ENCODE measurements at regions not wholly inside any gene's neighbourhood (a gene's known extent, or its start where the extent isn't known, plus 50 kb on each side); places are given as distances from the start of the nearest gene placed in this dataset.

GRCh38 chr6:153790876-153791473, 248.1 kb upstream of the OPRM1 start:
- H3K27me3 ChIP-seq, result no peaks in the 10 kb centered on the region
- no peaks in the 10 kb centered on the region for H3K9me3 ChIP-seq
- TF ChIP-seq POLR2AphosphoS5 (IDR thresholded peaks at IDR 0.05) (peak in 3 of 4 donors; percentile 19 to 56 (median 34)), CTCF (IDR thresholded peaks at IDR 0.05) (no peak)
- no peak for DNase-seq
- 69 to 78% methylated on average over 1 of the region's 1 CpG for WGBS, 2 donors
- H3K4me3 ChIP-seq, result no peak overlapping the region
- no peaks in the 10 kb centered on the region for H3K36me3 ChIP-seq
- H3K27ac ChIP-seq, result no peak overlapping the region
- H3K4me1 ChIP-seq, result peaks cover 0 to 3% (median 0%) of the 10 kb centered on the region in 4 donors
- intact Hi-C loops (cut with DNase I), result no loop called here

DNA sequence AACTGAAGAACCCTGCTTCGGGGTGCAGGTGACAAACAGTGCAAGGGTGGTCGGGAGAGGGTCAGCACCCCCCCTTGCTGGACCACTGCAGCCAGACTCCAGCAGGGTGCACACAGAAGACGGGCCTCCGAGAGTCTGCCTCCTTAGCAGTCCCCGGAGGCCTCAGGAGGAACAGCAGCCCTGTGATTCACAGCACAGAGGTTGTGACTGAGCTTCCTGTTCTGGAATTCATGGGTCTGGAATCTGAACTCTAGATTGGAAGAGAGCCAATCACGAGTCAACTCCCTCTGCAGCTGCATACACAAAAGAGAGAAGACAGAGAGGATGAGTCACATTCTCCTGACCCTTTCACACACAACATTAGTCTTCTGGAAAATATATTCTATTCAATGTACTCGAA, 249.0 kb upstream of the OPRM1 start:
- peaks cover 0 to 3% (median 0%) of the 10 kb centered on the region in 4 donors for H3K4me1 ChIP-seq
- no peak for DNase-seq
- H3K4me3 ChIP-seq, result no peak overlapping the region
- no peak for TF ChIP-seq POLR2AphosphoS5 (IDR thresholded peaks at IDR 0.05)
- TF ChIP-seq EP300 (IDR thresholded peaks at IDR 0.05), result no peak
- TF ChIP-seq POLR2A (IDR thresholded peaks at IDR 0.05), result no peak
- no peak for TF ChIP-seq CTCF (IDR thresholded peaks at IDR 0.05)
- H3K27me3 ChIP-seq, result no peaks in the 10 kb centered on the region
- WGBS, 2 donors, result 73 to 80% methylated on average over 7 of the region's 7 CpGs
- no peaks in the 10 kb centered on the region for H3K36me3 ChIP-seq
- H3K9me3 ChIP-seq, result no peaks in the 10 kb centered on the region
- H3K27ac ChIP-seq, result no peak overlapping the region
- intact Hi-C loops (cut with DNase I), result no loop called here

DNA sequence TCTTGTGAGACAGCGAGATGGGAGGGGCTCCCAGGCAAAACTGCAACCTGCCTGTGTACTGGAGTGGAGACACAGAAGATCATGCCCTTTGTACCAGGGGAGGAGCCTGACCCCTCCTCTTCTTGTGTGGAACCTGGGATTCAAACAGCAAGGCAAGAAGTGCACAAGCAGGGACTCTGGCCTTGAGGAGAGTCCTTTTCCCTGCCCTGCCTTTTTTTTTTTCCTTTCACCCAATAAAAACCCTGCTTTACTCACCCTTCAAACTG, 251.8 kb upstream of the OPRM1 start:
- TF ChIP-seq CTCF (IDR thresholded peaks at IDR 0.05) (no peak), EP300 (IDR thresholded peaks at IDR 0.05) (no peak), POLR2AphosphoS5 (IDR thresholded peaks at IDR 0.05) (no peak), POLR2A (IDR thresholded peaks at IDR 0.05) (no peak)
- intact Hi-C loops (cut with DNase I), result no loop called here
- H3K9me3 ChIP-seq, result no peaks in the 10 kb centered on the region
- H3K27me3 ChIP-seq, result no peaks in the 10 kb centered on the region
- no peaks in the 10 kb centered on the region for H3K36me3 ChIP-seq
- no peak overlapping the region for H3K27ac ChIP-seq
- 2 to 20% methylated on average over 1 of the region's 1 CpG for WGBS, 2 donors
- H3K4me1 ChIP-seq, result peaks cover 0 to 3% (median 0%) of the 10 kb centered on the region in 4 donors
- H3K4me3 ChIP-seq, result no peak overlapping the region
- no peak for DNase-seq

DNA sequence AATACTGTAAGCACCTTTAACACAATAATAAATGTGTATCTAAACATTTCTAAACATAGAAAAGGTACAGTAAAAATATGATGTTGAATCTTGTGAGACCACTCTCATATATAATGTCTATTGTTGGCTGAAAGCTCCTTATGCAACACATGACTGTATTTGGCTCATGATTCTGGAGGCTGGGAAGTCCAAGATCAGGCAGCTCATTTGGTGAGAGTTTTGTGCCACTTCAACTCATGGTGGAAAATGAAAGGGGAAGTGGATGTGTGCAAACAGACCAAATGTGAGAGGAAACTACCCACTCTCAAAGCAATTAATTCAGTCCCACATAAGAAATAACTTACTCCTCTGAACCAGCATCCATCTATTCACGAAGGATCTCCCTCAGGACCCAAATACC, 257.7 kb upstream of the OPRM1 start:
- H3K27me3 ChIP-seq, result no peaks in the 10 kb centered on the region
- TF ChIP-seq EP300 (IDR thresholded peaks at IDR 0.05) (no peak), CTCF (IDR thresholded peaks at IDR 0.05) (no peak), POLR2A (IDR thresholded peaks at IDR 0.05) (no peak), POLR2AphosphoS5 (IDR thresholded peaks at IDR 0.05) (no peak)
- no peak overlapping the region for H3K27ac ChIP-seq
- no peak overlapping the region for H3K4me3 ChIP-seq
- no peaks in the 10 kb centered on the region for H3K36me3 ChIP-seq
- no peaks in the 10 kb centered on the region for H3K4me1 ChIP-seq
- no peak for DNase-seq
- WGBS, 2 donors, result 74 to 93% methylated on average over 1 of the region's 1 CpG
- intact Hi-C loops (cut with DNase I), result no loop called here
- no peaks in the 10 kb centered on the region for H3K9me3 ChIP-seq

DNA sequence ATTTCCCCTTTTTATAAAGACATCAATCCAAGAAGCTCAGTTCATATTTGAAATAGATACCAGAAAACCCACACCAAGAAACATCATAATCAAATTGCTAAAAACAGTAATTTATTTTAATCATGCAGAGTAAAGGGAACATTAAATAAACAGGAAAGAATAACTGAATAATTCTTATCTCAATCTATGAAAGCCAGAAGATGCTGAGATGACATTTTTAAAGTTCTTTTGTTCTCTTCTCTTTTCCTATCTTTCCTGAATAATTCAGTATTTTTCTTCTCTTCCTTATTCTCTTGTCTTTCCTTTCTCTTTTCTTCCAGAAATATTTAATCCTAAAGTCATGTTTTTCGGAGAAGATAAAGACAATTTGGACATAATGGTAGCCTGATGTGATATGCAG, 259.0 kb upstream of the OPRM1 start:
- Histone ChIP-seq H3K9me3 (no peaks in the 10 kb centered on the region), H3K27me3 (no peaks in the 10 kb centered on the region), H3K36me3 (no peaks in the 10 kb centered on the region), H3K4me1 (no peaks in the 10 kb centered on the region), H3K27ac (no peak overlapping the region), H3K4me3 (no peak overlapping the region)
- DNase-seq, result no peak
- intact Hi-C loops (cut with DNase I), result no loop called here
- no peak for TF ChIP-seq CTCF (IDR thresholded peaks at IDR 0.05)
- TF ChIP-seq EP300 (IDR thresholded peaks at IDR 0.05), result no peak
- TF ChIP-seq POLR2A (IDR thresholded peaks at IDR 0.05), result no peak
- TF ChIP-seq POLR2AphosphoS5 (IDR thresholded peaks at IDR 0.05), result no peak
- 86 to 90% methylated on average over 1 of the region's 1 CpG for WGBS, 2 donors
